Peyer's patch (tissue), 4 donors: ENCODE measurements at regions not wholly inside any gene's neighbourhood (a gene's known extent, or its start where the extent isn't known, plus 50 kb on each side); places are given as distances from the start of the nearest gene placed in this dataset.
A peak's percentile ranks its signal among the peaks of the same experiment; 100 is the strongest.

ENCODE experiments used
- DNase-seq, 3 donors: peaks; one replicate each; pipeline ENCODE4 v3.0.0-alpha.2; 2017 to 2019
- H3K27ac ChIP-seq, 4 donors: fragments of 200-600 bp; sonication (generic); one replicate each; pipeline ENCODE4 v1.5.1; 2016 to 2019
- H3K27me3 ChIP-seq, 2 donors: fragments of 200-600 bp; sonication (generic); one replicate each; pipeline ENCODE4 v1.5.1; 2019
- H3K36me3 ChIP-seq, 3 donors: fragments of 200-600 bp; sonication (generic); one replicate each; pipeline ENCODE4 v1.5.1; 2016 to 2019
- H3K4me1 ChIP-seq, 4 donors: fragments of 200-600 bp; sonication (generic); one replicate each; pipeline ENCODE4 v1.5.1; 2016 to 2019
- H3K4me3 ChIP-seq, 4 donors: fragments of 200-600 bp; sonication (generic); 1 replicate in 3 of 4; 2 replicates in 1 of 4; pipeline ENCODE4 v1.5.1; 2016 to 2019; ENCODE audit warnings: mild to moderate bottlenecking in 1 of 4
- H3K9me3 ChIP-seq, 4 donors: fragments of 200-600 bp; sonication (generic); one replicate each; pipeline ENCODE4 v1.5.1; 2016 to 2019; ENCODE audit warnings: mild to moderate bottlenecking in 1 of 4
- CTCF ChIP-seq, 6 experiments: fragments of 450-650 bp in 4 of 6; fragments of 200-600 bp in 2 of 6; sonication (generic) in 1 of 6; IDR thresholded peaks; one replicate each; pipeline ENCODE4 v1.5.1; 2017 to 2019; ENCODE audit warnings: antibody characterized with exemption in 6 of 6, mild to moderate bottlenecking in 3 of 6, moderate library complexity in 1 of 6
- POLR2A ChIP-seq, 2 donors: fragments of 450-650 bp; IDR thresholded peaks; one replicate each; pipeline ENCODE4 v1.5.1; 2017; ENCODE audit warnings: antibody characterized with exemption in 2 of 2, mild to moderate bottlenecking in 2 of 2, moderate library complexity in 2 of 2

GRCh38 chr2:172162739-172163336 lies 60.1 kb upstream of the DLX2 start:
- H3K27me3 ChIP-seq, result no peaks in the 10 kb centered on the region
- no peaks in the 10 kb centered on the region for H3K36me3 ChIP-seq
- DNase-seq, result no peak
- no peaks in the 10 kb centered on the region for H3K9me3 ChIP-seq
- H3K27ac ChIP-seq, result no peak overlapping the region
- H3K4me3 ChIP-seq, result no peak overlapping the region
- no peak for TF ChIP-seq POLR2A (IDR thresholded peaks at IDR 0.05)
- TF ChIP-seq CTCF (IDR thresholded peaks at IDR 0.05), result no peak
- peaks cover 0 to 6% (median 0%) of the 10 kb centered on the region in 4 donors for H3K4me1 ChIP-seq

GRCh38 chr2:172168917-172169346 lies 66.2 kb upstream of the DLX2 start:
- H3K36me3 ChIP-seq, result no peaks in the 10 kb centered on the region
- H3K4me1 ChIP-seq, result peaks cover 0 to 26% (median 0%) of the 10 kb centered on the region in 4 donors
- no peak overlapping the region for H3K4me3 ChIP-seq
- DNase-seq, result no peak
- H3K27me3 ChIP-seq, result no peaks in the 10 kb centered on the region
- H3K27ac ChIP-seq, result peak overlapping the region in 1 of 4 donors; percentile 5
- no peaks in the 10 kb centered on the region for H3K9me3 ChIP-seq
- TF ChIP-seq POLR2A (IDR thresholded peaks at IDR 0.05) (no peak), CTCF (IDR thresholded peaks at IDR 0.05) (no peak)

GRCh38 chr2:172169611-172170010 lies 66.9 kb upstream of the DLX2 start:
- TF ChIP-seq POLR2A (IDR thresholded peaks at IDR 0.05) (no peak), CTCF (IDR thresholded peaks at IDR 0.05) (no peak)
- H3K9me3 ChIP-seq, result no peaks in the 10 kb centered on the region
- no peaks in the 10 kb centered on the region for H3K27me3 ChIP-seq
- no peaks in the 10 kb centered on the region for H3K36me3 ChIP-seq
- H3K4me1 ChIP-seq, result peaks cover 0 to 26% (median 0%) of the 10 kb centered on the region in 4 donors
- H3K27ac ChIP-seq, result no peak overlapping the region
- no peak for DNase-seq
- no peak overlapping the region for H3K4me3 ChIP-seq

- Histone ChIP-seq H3K4me1 (peaks cover 0 to 22% (median 0%) of the 10 kb centered on the region in 4 donors), H3K9me3 (no peaks in the 10 kb centered on the region), H3K27ac (peak overlapping the region in 3 of 4 donors; percentile 40 to 67 (median 62)), H3K27me3 (no peaks in the 10 kb centered on the region), H3K4me3 (peak overlapping the region; percentile 29 to 73 (median 52)), H3K36me3 (no peaks in the 10 kb centered on the region)
- TF ChIP-seq POLR2A (IDR thresholded peaks at IDR 0.05), result no peak
- peak in 4 of 6 experiments; percentile 64 to 97 (median 92) for TF ChIP-seq CTCF (IDR thresholded peaks at IDR 0.05)
- DNase-seq, result peak; percentile 37 to 90 (median 84)
Observed at GRCh38 chr2:172172513-172173173, 69.9 kb upstream of the DLX2 start.

GRCh38 chr2:172173174-172173706 lies 70.5 kb upstream of the DLX2 start:
- H3K4me1 ChIP-seq, result peaks cover 0 to 18% (median 0%) of the 10 kb centered on the region in 4 donors
- no peak for DNase-seq
- H3K27me3 ChIP-seq, result no peaks in the 10 kb centered on the region
- no peak overlapping the region for H3K27ac ChIP-seq
- H3K9me3 ChIP-seq, result no peaks in the 10 kb centered on the region
- TF ChIP-seq POLR2A (IDR thresholded peaks at IDR 0.05) (no peak), CTCF (IDR thresholded peaks at IDR 0.05) (no peak)
- H3K36me3 ChIP-seq, result no peaks in the 10 kb centered on the region
- peak overlapping the region in 1 of 4 donors; percentile 64 for H3K4me3 ChIP-seq
